Esophagus squamous epithelium (tissue), 5 donors: ENCODE measurements at regions not wholly inside any gene's neighbourhood (a gene's known extent, or its start where the extent isn't known, plus 50 kb on each side); places are given as distances from the start of the nearest gene placed in this dataset.

ENCODE experiments used
- DNase-seq: peaks from one replicate; lab custom pipeline; 2025; lab: John Stamatoyannopoulos, UW
- H3K27ac ChIP-seq, 4 donors: fragments of 200-600 bp; sonication (generic); one replicate each; pipeline ENCODE4 v1.5.1; 2016 to 2019; ENCODE audit warnings: mild to moderate bottlenecking in 1 of 4
- H3K27me3 ChIP-seq, 4 donors: fragments of 200-600 bp; sonication (generic); 1 replicate in 3 of 4; 2 replicates in 1 of 4; pipeline versions ENCODE4 v1.5.1 to v1.6.0; 2017 to 2021; ENCODE audit warnings: antibody characterized with exemption in 1 of 4
- H3K36me3 ChIP-seq, 3 donors: fragments of 200-600 bp; sonication (generic); one replicate each; pipeline ENCODE4 v1.5.1; 2016 to 2019
- H3K4me1 ChIP-seq, 3 donors: fragments of 200-600 bp; sonication (generic); one replicate each; pipeline ENCODE4 v1.5.1; 2017 to 2019
- H3K4me3 ChIP-seq, 4 donors: fragments of 200-600 bp; sonication (generic); 1 replicate in 3 of 4; 2 replicates in 1 of 4; pipeline ENCODE4 v1.5.1; 2016 to 2019; ENCODE audit warnings: mild to moderate bottlenecking in 2 of 4, moderate library complexity in 1 of 4
- H3K9me3 ChIP-seq, 3 donors: fragments of 200-600 bp; sonication (generic); one replicate each; pipeline ENCODE4 v1.5.1; 2016 to 2019
- POLR2A ChIP-seq, 4 donors: fragments of 450-650 bp; IDR thresholded peaks; one replicate each; pipeline ENCODE4 v1.6.1; 2017; ENCODE audit warnings: antibody characterized with exemption in 4 of 4, mild to moderate bottlenecking in 4 of 4, moderate library complexity in 3 of 4
- WGBS, 2 donors: methylation state at CpG; one replicate each; pipeline ENCODE4 v1.1.5; 2018; 5-methylcytosine and 5-hydroxymethylcytosine counted together
- intact Hi-C: fragments of 100-400 bp; cut with DNase I; formaldehyde crosslinking; loops from one replicate; pipeline ENCODE4 v1.15.0; 2022
- TF ChIP-seq, protein P1 (sequence below), 6 experiments: fragments of 450-650 bp in 4 of 6; fragments of 200-600 bp in 2 of 6; sonication (generic) in 2 of 6; IDR thresholded peaks; one replicate each; pipeline ENCODE4 v1.5.1; 2016 to 2019; ENCODE audit warnings: antibody characterized with exemption in 6 of 6, mild to moderate bottlenecking in 4 of 6, moderate library complexity in 4 of 6
- donor health status: DM: yes; HTN: yes; CAD: no.

DNA sequence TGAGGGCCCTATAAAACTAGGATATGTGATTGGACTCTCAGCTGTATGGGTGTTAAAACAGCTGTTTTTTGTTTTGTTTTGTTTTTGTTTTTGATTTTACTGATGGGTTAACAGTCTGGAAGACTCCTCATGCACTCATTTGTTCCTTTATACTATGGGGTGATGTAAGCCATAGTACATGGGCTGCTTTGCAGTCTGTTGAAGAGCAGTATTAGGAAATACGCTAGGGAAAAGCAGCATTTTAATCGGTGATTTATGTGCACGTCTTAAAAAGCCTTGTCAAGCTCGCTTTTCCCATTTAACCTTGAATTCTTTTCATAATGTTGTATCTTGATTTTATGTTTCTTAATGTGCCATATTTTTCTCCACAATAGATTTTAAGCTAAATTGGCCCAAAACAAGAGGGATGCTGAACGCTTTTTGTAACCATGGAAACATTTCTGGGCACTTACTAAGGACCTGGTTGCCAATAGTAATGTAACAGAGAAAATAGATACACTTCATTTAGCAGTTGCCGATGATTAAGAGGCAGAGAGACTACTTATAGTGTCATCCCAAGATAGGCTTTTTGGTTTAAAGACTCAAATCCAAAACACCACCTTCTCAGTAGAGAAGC is 244.0 kb downstream of the SNAPC1 start:
- WGBS, 2 donors = 82 to 85% methylated on average over 6 of the region's 6 CpGs
- DNase-seq = no peak
- intact Hi-C loops = no loop called here

DNA sequence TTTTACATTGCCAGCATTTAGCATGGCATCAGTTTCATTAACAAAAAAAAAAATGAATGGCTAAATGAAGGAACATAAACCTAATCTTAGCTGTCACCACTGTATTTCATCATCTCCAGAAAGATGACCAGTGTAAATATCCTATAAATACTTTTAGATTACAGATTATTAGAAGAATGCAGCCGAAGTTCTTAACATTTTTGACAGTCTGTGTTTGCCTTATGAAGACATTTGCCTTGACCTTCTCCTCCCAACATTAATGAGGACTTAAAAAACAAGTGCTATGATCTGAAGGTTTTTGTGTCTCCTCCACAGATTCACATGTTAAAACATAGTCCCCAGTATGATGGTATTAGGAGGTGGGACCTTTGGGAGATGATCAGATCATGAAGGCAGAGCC is 253.0 kb downstream of the SNAPC1 start:
- H3K4me3 ChIP-seq = no peak overlapping the region
- peaks cover 0 to 5% (median 0%) of the 10 kb centered on the region in 4 donors for H3K27me3 ChIP-seq
- H3K27ac ChIP-seq = no peak overlapping the region
- WGBS, 2 donors = 35 to 39% methylated on average over 1 of the region's 1 CpG
- intact Hi-C loops = no loop called here
- DNase-seq = no peak
- H3K36me3 ChIP-seq = no peaks in the 10 kb centered on the region
- no peak for TF ChIP-seq POLR2A (IDR thresholded peaks at IDR 0.05)
- TF ChIP-seq, protein P1, sequence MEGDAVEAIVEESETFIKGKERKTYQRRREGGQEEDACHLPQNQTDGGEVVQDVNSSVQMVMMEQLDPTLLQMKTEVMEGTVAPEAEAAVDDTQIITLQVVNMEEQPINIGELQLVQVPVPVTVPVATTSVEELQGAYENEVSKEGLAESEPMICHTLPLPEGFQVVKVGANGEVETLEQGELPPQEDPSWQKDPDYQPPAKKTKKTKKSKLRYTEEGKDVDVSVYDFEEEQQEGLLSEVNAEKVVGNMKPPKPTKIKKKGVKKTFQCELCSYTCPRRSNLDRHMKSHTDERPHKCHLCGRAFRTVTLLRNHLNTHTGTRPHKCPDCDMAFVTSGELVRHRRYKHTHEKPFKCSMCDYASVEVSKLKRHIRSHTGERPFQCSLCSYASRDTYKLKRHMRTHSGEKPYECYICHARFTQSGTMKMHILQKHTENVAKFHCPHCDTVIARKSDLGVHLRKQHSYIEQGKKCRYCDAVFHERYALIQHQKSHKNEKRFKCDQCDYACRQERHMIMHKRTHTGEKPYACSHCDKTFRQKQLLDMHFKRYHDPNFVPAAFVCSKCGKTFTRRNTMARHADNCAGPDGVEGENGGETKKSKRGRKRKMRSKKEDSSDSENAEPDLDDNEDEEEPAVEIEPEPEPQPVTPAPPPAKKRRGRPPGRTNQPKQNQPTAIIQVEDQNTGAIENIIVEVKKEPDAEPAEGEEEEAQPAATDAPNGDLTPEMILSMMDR (IDR thresholded peaks at IDR 0.05) = no peak
- H3K9me3 ChIP-seq = no peaks in the 10 kb centered on the region
- no peaks in the 10 kb centered on the region for H3K4me1 ChIP-seq

More for the DNA sequence above, 244.0 kb downstream of the SNAPC1 start:
- Histone ChIP-seq H3K27ac (no peak overlapping the region), H3K36me3 (no peaks in the 10 kb centered on the region), H3K4me1 (no peaks in the 10 kb centered on the region), H3K9me3 (no peaks in the 10 kb centered on the region), H3K27me3 (no peaks in the 10 kb centered on the region), H3K4me3 (no peak overlapping the region)
- TF ChIP-seq, protein P1 (IDR thresholded peaks at IDR 0.05) = no peak
- TF ChIP-seq POLR2A (IDR thresholded peaks at IDR 0.05) = no peak

DNA sequence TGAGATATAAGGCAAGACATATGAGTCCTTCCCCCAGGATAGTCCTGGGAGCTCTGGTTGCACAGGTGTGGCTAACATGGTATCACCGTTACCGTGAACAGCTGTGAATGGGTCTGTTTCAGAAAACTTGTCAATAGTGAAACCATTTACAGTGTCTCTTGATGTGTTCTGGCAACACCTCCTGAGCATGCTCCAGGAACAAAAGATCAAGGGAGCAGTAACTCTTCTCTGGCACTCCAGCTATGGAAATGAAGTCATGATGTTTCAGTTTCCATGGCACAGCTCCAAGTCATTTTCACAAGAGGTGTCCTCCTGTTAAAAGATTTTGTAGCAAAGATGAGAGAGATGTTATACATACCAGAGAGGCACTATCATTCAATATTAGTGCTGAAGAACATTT is 253.7 kb downstream of the SNAPC1 start:
- intact Hi-C loops = no loop called here
- DNase-seq = no peak
- no peak overlapping the region for H3K4me3 ChIP-seq

DNA sequence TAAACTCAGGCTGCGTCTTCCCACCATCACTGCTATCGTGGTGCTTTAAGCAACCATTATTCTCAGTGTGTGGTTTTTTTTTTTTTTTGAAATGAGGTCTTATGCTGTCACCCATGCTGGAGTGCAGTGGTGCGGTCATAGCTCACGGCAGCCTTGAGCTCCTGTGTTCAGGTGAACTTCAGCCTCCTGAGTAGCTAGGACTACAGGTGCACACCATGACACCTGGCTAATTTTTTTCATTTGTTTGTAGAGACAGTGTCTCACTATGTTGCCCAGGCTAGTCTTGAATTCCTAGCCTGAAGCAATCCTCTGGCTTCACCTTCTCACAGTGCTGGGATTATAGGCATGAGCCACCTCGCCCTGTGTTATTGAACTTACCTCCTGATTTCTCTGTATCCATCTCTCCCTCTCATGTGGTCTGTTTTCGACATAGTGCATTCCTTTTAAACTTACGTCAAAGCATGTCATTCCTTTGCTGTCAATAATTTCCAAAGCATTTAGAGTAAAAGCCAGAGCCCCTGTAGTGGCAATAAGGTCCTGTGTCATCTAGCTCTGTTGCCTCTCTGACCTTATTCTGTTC is 255.5 kb downstream of the SNAPC1 start:
- DNase-seq = no peak
- H3K4me3 ChIP-seq = no peak overlapping the region
- TF ChIP-seq, protein P1 (IDR thresholded peaks at IDR 0.05) = no peak
- TF ChIP-seq POLR2A (IDR thresholded peaks at IDR 0.05) = no peak
- H3K4me1 ChIP-seq = no peaks in the 10 kb centered on the region
- H3K36me3 ChIP-seq = no peaks in the 10 kb centered on the region
- WGBS, 2 donors = 67 to 82% methylated on average over 7 of the region's 7 CpGs
- no peaks in the 10 kb centered on the region for H3K27me3 ChIP-seq
- intact Hi-C loops = no loop called here
- no peaks in the 10 kb centered on the region for H3K9me3 ChIP-seq
- H3K27ac ChIP-seq = no peak overlapping the region

More for the DNA sequence above, 253.7 kb downstream of the SNAPC1 start:
- Histone ChIP-seq H3K36me3 (no peaks in the 10 kb centered on the region), H3K27me3 (peaks cover 0 to 5% (median 0%) of the 10 kb centered on the region in 4 donors), H3K27ac (no peak overlapping the region), H3K9me3 (no peaks in the 10 kb centered on the region), H3K4me1 (no peaks in the 10 kb centered on the region)
- 33 to 46% methylated on average over 2 of the region's 2 CpGs for WGBS, 2 donors
- TF ChIP-seq, protein P1 (IDR thresholded peaks at IDR 0.05) = no peak
- no peak for TF ChIP-seq POLR2A (IDR thresholded peaks at IDR 0.05)

DNA sequence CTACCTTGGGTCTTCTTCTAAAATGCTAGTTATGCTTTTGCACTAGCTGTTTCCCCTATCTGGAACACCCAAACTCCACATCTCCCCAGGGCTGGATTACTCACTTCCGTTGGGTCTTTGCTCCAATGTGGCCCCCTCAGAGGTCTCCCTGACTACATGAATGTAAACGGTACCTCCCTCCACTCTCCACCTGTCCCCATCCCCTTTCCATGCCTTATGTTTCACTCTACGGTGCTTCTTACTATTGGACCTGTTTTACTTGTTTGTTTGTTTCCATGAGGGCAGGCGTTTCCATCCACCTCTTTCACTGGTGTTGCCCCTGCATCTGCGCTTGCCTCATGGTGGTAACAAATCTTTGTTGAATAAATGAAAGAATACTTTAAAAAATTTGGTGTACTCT is 256.4 kb downstream of the SNAPC1 start:
- intact Hi-C loops = no loop called here
- H3K27ac ChIP-seq = no peak overlapping the region
- DNase-seq = no peak
- WGBS, 2 donors = 62 to 72% methylated on average over 5 of the region's 5 CpGs
- H3K4me3 ChIP-seq = no peak overlapping the region
- H3K36me3 ChIP-seq = no peaks in the 10 kb centered on the region
- H3K9me3 ChIP-seq = no peaks in the 10 kb centered on the region
- no peaks in the 10 kb centered on the region for H3K4me1 ChIP-seq
- H3K27me3 ChIP-seq = no peaks in the 10 kb centered on the region
- TF ChIP-seq, protein P1 (IDR thresholded peaks at IDR 0.05) = no peak
- TF ChIP-seq POLR2A (IDR thresholded peaks at IDR 0.05) = no peak
